GM13977 (cell line): ENCODE measurements at regions not wholly inside any gene's neighbourhood (a gene's known extent, or its start where the extent isn't known, plus 50 kb on each side); places are given as distances from the start of the nearest gene placed in this dataset.

ENCODE experiments used
- DNase-seq: peaks from one replicate; pipeline ENCODE4 v3.0.0; 2012; ENCODE audit warnings: low spot score
- in situ Hi-C: fragments of 300-500 bp; cut with MboI; formaldehyde crosslinking; loops from one replicate; pipeline ENCODE4 v1.12.0; 2022; ENCODE audit warnings: low sequenced_read_pairs, low pct_unique_long_range_greater_than_20kb, mixed read lengths, inconsistent platforms; ENCODE audit not compliant: unreplicated experiment
- TF ChIP-seq, protein P1 (sequence below): IDR thresholded peaks from 2 replicates; pipeline ENCODE4 v1.5.1; 2012; ENCODE audit warnings: mild to moderate bottlenecking, control low read depth; ENCODE audit not compliant: insufficient read depth; ENCODE audit errors: extremely low read depth, missing control alignments

DNA sequence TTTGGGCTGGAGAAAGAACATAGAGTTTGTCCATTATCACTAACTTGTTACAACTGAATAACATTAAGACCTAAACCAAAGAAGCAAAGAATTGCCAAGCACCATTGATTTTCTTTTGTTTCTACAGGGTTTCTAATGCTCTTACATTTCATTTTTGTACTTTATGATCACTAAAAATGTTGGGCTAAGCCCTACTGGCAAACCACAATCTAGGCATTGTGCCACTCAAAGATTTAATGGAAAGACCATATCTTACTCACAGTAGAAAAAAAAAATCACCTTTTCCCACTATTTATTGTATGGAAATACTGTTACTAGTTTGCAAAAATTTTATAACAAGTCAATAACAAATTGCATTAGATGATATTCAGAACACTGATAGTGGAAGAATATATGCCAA, 447.4 kb upstream of the PKDCC start:
- no peak for DNase-seq
- in situ Hi-C loops: no loop called here
- TF ChIP-seq, protein P1, sequence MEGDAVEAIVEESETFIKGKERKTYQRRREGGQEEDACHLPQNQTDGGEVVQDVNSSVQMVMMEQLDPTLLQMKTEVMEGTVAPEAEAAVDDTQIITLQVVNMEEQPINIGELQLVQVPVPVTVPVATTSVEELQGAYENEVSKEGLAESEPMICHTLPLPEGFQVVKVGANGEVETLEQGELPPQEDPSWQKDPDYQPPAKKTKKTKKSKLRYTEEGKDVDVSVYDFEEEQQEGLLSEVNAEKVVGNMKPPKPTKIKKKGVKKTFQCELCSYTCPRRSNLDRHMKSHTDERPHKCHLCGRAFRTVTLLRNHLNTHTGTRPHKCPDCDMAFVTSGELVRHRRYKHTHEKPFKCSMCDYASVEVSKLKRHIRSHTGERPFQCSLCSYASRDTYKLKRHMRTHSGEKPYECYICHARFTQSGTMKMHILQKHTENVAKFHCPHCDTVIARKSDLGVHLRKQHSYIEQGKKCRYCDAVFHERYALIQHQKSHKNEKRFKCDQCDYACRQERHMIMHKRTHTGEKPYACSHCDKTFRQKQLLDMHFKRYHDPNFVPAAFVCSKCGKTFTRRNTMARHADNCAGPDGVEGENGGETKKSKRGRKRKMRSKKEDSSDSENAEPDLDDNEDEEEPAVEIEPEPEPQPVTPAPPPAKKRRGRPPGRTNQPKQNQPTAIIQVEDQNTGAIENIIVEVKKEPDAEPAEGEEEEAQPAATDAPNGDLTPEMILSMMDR: no peak

- TF ChIP-seq, protein P1: no peak
- in situ Hi-C loops: no loop called here
- DNase-seq: no peak
These were observed 445.5 kb upstream of the PKDCC start for GRCh38 chr2:41602341-41602740.

GRCh38 chr2:41605311-41605710, 442.5 kb upstream of the PKDCC start:
- TF ChIP-seq, protein P1: no peak
- in situ Hi-C loops: no loop called here
- no peak for DNase-seq

DNA sequence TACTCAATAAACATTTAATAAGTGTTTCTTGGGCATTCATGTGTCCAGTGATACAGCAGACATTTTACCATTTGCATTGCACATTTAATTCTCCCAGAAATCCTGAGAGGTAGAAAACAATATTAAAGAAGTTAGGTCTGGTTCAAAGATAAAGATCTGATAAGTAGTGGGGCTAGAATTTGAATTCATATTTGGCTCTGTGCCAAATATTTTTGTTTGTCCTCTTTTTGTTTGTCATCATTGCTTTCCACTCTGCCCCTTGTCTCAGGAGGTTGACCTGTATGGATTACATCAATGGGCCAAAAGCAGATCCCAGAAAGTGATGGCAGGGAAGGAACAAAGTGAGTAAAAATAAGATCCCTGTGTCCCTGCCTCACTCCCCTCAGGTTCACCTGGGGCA, 441.9 kb upstream of the PKDCC start:
- in situ Hi-C loops: no loop called here

GRCh38 chr2:41610501-41611190, 437.2 kb upstream of the PKDCC start:
- in situ Hi-C loops: no loop called here

More for the DNA sequence above, 441.9 kb upstream of the PKDCC start:
- TF ChIP-seq, protein P1: no peak
- no peak for DNase-seq

GRCh38 chr2:41618754-41619153, 429.1 kb upstream of the PKDCC start:
- no peak for DNase-seq
- in situ Hi-C loops: no loop called here
- TF ChIP-seq, protein P1: no peak

More at GRCh38 chr2:41610501-41611190, 437.2 kb upstream of the PKDCC start:
- DNase-seq: no peak
- TF ChIP-seq, protein P1: no peak
